GM10248 (cell line): ENCODE measurements at regions not wholly inside any gene's neighbourhood (a gene's known extent, or its start where the extent isn't known, plus 50 kb on each side); places are given as distances from the start of the nearest gene placed in this dataset.
"Not testable (repeated sequence)": the region's sequence is repeated elsewhere in the genome, so short reads cannot be mapped to it uniquely, and the experiment has no call there.

Source experiments
- CTCF ChIA-PET: fragments of 300-600 bp; sonication (Branson Sonifier 250); formaldehyde crosslinking; extraction: SDS; loops from one replicate; lab custom pipeline; 2021; ENCODE audit warnings: antibody characterized with exemption; lab: Yijun Ruan, JAX
- POLR2A ChIA-PET: fragments of 350-650 bp; sonication (Branson Sonifier 250); formaldehyde crosslinking; extraction: SDS; loops from one replicate; lab custom pipeline; 2020; ENCODE audit warnings: antibody characterized with exemption; lab: Yijun Ruan, JAX
- DNase-seq: peaks from one replicate; pipeline ENCODE4 v3.0.0; 2012; ENCODE audit errors: extremely low spot score
- TF ChIP-seq, protein P1 (sequence below): IDR thresholded peaks from 2 replicates; pipeline ENCODE4 v1.5.1; 2012; ENCODE audit warnings: mild to moderate bottlenecking, low read depth; ENCODE audit errors: extremely low read depth, missing control alignments, control extremely low read depth

DNA sequence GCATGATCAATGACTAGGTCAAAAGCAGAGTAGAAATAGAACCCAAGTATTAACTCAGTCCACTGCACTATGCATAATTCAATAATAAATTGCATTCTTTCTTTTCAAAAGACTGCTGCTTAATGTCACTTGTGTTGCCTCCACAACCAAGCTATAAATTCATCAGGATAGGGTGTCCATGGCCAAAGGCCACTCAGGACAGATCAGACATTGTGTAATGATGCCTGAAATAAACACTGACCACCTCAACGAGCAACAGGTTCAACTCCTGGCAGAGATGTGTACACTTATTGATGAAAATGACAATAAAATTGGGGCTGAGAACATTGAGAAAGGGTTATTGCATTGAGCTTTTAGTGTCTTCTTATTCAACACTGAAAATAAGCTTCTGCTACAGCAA lies 194.5 kb upstream of the SPOPL start:
- DNase-seq = no peak
- CTCF ChIA-PET = interaction anchor here (0.9 kb wide), 1 partner anchor 439 kb away, joined by 3 read pairs; no protein-coding TSS in a partner anchor
- TF ChIP-seq, protein P1, sequence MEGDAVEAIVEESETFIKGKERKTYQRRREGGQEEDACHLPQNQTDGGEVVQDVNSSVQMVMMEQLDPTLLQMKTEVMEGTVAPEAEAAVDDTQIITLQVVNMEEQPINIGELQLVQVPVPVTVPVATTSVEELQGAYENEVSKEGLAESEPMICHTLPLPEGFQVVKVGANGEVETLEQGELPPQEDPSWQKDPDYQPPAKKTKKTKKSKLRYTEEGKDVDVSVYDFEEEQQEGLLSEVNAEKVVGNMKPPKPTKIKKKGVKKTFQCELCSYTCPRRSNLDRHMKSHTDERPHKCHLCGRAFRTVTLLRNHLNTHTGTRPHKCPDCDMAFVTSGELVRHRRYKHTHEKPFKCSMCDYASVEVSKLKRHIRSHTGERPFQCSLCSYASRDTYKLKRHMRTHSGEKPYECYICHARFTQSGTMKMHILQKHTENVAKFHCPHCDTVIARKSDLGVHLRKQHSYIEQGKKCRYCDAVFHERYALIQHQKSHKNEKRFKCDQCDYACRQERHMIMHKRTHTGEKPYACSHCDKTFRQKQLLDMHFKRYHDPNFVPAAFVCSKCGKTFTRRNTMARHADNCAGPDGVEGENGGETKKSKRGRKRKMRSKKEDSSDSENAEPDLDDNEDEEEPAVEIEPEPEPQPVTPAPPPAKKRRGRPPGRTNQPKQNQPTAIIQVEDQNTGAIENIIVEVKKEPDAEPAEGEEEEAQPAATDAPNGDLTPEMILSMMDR = no peak
- POLR2A ChIA-PET = no interaction called here

DNA sequence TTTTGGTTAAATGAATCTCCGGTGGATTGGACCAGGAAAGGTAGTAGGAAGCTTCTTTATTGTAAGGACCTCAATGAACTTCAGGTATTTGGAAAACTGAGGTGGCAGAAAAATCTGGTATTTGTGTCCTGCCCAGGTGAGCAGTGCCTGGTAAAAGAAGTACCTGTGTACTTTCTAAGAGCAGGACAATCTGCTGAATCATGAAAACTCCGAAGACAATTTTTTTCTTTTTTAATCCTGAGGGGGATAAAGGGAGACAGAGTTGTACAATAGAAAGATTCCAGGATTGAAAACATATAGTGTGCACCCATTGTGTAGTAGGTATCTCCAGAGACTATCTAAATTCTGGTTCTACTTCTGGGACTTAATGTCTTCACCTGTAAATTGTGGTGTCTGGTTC lies 191.8 kb upstream of the SPOPL start:
- ChIA-PET POLR2A (no interaction called here), CTCF (interaction anchor here (1.0 to 1.1 kb wide), 2 partner anchors 11 to 14 kb away, joined by 3 to 4 read pairs; no protein-coding TSS in a partner anchor)
- TF ChIP-seq, protein P1 = no peak
- no peak for DNase-seq

DNA sequence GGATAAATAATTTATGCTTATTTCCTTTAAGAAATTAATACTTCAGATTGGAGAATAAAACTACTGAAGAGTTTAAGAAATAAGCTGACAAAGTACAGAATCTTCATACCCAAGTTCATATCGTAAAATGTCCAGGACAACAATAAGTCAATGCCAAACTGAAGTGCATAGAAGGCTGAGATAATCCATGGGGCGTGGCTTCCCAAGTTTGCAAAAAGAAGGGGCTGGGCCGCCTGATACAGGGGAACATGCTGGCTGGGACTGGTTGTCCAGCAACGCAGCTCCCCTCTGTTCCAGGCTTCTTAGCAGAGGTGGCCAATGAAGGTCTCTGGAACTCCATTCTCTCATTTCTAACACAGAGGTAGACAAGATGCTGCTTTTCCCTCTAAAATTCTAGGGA lies 189.5 kb upstream of the SPOPL start:
- ChIA-PET POLR2A (no interaction called here), CTCF (no interaction called here)
- no peak for DNase-seq
- TF ChIP-seq, protein P1 = no peak

DNA sequence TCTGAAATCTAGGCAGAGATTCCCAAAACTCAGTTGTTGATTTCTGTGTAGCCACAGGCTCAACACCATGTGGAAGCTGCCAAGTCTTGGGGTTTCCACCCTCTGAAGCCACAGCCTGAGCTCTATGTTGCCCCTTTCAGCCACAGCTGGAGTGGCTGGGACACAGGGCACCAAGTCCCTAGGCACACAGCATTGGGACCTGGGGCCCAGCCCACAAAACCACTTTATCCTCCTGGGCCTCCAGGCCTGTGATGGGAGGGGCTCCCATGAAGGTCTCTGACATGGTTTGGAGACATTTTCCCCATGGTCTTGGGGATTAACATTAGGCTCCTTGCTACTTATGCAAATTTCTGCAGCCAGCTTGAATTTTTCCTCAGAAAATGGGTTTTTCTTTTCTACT lies 186.0 kb upstream of the SPOPL start:
- CTCF ChIA-PET = interaction anchor here (1.0 kb wide), 1 partner anchor 36 kb away, joined by 3 read pairs; no protein-coding TSS in a partner anchor
- POLR2A ChIA-PET, DNase-seq: not testable (repeated sequence)

DNA sequence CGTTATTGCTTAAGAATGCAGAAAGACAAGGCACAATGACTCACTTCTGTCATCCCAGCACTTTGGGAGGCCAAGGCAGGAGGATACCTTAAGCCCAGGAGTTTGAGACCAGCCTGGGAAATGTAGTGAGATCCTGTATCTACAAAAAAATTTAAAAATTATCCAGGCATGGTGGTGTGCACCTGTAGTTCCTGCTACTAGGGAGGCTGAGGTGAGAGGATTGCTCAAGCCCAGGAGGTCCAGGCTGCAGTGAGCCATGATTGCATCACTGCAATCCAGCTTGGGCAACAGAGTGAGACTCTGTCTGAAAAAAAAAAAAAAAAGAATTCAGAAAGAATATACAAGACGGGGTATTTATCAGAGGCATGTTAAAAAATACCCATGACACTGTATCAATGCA lies 182.0 kb upstream of the SPOPL start:
- TF ChIP-seq, protein P1 = no peak
- ChIA-PET POLR2A (no interaction called here), CTCF (no interaction called here)
- DNase-seq = no peak

DNA sequence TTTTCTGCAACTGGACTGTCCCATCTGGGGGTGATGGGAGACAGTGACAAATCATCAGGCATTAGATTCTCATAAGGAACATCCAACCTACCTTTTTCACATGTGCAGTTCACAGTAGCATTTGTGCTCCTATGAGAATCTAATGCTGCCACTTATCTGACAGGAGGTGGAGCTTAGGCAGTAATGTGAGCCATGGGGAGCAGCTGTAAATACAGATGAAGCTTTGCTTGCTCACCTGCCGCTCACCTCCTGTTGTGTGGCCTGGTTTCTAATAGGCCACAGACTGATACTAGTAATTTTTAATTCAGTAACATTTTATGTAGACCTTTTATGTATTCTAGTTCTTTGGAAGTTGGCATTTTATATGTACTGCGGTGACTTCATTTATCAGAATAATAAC lies 180.1 kb upstream of the SPOPL start:
- DNase-seq = no peak
- CTCF ChIA-PET = no interaction called here
- POLR2A ChIA-PET = no interaction called here
- TF ChIP-seq, protein P1 = no peak

DNA sequence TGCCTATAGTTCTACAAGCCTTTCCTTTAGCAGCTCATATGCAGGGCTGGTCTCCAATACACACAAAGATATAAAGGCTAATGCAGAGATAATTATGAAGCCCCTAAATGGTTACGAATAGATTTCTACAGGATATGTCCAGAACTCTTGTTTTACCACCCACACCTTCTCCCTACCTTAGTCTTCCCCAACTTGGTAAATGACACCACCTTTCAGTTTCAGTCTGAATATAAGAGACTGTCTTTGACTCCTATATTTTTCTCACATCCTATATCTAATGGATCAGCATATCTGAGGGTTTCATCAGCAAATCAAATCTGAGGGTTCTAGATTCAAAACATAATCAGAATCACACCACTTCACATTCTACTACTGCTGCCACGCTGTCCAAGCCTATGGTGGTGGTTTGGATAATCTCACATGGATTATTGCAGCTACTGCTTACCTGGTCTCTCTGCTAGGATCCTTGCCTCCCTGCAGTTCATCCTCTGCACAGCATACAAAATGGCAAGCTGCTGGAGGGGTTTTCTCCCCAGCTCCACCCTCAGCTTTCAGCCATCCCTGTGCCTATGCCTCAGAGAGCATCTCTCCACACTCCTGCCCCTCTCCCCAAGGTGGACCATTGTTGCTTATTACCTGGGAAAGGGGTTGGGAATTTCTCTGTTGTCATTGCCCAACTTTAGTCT lies 178.0 kb upstream of the SPOPL start:
- POLR2A ChIA-PET = no interaction called here
- TF ChIP-seq, protein P1 = no peak
- DNase-seq = no peak
- CTCF ChIA-PET = no interaction called here
